GM18505 (cell line): ENCODE measurements at regions not wholly inside any gene's neighbourhood (a gene's known extent, or its start where the extent isn't known, plus 50 kb on each side); places are given as distances from the start of the nearest gene placed in this dataset.

Experiments used
- ATAC-seq: cut with Tn5 transposase; IDR thresholded peaks from one replicate; pipeline ENCODE4 v1.9.1; 2021; ENCODE audit not compliant: unreplicated experiment
- POLR2A ChIP-seq: IDR thresholded peaks from 4 replicates; pipeline ENCODE4 v1.6.1; 2011; ENCODE audit warnings: borderline replicate concordance; ENCODE audit not compliant: insufficient read depth, insufficient read length; ENCODE audit errors: extremely low read depth

DNA sequence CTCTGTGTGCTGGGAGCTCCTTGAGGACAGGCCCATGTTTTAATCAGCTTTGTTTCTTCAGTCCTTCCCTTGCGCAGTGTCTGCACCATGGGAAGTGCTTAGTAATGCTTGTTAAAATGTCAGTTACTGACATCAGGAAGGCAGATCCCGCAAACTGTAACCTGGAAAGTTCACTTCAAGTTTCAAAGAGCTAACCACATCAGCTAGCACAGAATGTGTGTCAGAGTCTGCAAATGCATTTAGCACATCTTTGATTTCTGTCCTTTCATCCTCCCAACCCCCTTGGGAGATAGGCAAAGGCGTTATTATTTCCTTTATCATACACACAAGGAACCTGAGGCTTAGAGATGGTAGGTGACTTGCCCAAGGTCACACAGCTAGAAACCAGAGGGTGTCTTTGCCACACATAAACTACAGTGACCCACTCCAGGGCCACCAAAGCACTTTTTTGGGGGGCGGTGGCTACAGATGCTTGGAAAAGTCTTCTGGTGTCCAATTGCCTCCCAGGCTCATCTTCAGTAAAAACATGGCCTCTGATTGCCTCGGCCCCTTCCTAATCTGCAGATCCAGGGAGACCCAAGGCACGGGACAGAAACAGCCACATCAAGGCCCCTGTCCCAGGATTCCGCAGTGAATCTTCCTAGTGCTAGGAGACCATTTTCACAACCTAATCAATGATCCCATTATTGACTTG, 116.2 kb upstream of the GPR26 start:
- ATAC-seq = no peak
- TF ChIP-seq POLR2A = no peak

DNA sequence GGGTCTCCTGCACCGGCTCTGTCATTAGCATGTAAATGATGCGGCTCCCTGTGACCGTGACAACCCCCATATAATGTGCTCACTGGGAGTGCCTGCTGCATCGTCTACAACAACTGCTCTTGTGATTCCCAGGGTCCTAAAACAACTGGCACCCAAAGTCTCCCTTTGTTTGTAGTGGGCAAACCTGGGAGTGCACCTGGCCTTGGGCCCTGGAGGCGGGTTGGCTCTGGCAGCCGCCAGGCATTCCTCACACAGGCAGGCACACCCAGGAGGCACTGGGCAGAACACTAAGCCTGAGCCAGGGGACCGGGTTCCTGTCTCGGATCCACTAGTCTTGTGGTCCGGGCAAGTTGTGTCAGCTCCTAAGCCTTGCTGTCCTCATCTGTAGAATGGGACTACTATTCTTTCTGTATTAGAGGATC, 115.5 kb upstream of the GPR26 start:
- ATAC-seq = no peak
- no peak for TF ChIP-seq POLR2A

DNA sequence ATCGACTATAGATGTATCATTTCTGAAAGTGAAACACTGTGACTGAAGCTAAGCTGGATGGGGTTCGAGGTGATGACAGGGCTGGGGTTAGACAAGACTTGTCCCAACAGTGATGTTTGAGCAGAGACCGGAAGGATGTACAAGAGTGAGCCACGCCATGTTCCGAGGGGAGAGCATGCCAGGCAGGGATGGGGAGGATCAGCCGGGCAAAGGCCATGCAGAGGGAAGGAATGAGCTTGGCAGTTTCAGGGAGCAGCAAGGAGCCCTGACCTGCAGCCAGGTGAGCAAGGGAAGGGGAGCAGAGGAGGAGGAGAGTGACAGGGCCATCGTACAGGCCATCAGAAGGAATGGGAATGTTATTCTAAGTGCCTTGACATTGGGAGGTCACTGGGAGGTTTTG, 114.9 kb upstream of the GPR26 start:
- ATAC-seq = no peak
- no peak for TF ChIP-seq POLR2A

DNA sequence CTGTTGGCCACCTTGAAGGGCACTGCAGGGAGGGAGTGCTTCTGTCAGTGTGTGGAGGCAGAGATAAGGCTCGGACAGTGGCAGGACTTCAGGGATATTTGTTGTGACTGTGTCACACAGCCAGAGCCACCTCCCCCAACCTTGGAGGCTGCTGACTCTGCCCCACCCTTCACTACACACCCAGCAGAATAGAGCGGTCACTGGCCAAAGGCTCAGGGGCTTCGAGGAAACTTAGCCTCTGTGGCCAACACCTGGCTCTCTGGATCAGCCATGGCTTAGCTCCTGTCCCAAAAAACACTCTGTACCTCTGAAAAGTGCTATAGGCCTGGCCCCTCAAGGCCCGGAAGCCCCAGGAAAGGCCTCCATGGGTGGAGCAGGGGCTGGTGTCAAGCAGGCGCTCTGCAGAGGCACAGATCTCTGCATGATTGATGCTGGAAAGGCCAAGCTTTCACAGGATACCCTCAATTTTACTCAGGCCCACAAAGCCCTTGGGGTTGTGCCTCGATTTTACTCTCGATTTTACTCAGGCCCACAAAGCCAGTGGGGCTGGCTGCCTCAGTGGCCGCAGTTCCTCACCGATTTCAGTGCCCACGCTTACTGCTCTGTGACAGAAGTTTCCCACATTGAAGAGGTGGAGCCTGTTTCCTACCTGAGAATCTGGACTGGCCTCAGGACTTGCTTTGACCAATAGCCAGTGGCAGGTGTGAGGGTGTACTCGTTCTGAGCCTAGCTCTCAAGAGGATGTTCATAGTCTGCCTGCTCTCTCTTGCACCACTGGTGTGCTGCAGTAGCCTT, 113.2 kb upstream of the GPR26 start:
- no peak for TF ChIP-seq POLR2A
- no peak for ATAC-seq

DNA sequence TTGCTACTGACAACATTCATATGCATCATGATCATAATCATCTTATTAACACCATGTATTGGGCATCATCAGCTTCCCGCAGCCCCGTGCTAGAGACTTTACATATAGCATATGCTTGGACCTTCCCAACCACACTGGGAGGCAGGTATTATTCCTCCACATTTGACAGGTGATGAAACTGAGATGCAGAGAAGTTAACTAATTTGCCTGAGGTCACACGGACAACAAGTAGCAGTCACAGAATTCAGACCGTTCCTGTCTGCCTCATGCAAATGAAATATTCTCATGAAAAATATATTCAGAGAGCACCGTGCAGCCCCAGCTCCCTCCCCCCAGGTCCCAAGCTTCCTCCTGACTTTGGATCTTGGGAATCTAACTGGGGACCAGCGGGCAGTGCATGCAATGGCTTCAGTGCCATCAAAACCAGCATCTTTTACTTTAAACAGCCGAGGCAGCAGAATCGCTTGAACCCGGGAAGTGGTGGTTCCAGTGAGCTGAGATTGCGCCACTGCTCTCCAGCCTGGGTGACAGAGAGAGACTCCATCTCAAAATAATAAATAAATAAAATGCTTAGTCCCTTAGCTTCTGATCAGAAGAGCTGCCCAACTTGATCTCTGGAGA, 112.2 kb upstream of the GPR26 start:
- no peak for ATAC-seq
- no peak for TF ChIP-seq POLR2A

DNA sequence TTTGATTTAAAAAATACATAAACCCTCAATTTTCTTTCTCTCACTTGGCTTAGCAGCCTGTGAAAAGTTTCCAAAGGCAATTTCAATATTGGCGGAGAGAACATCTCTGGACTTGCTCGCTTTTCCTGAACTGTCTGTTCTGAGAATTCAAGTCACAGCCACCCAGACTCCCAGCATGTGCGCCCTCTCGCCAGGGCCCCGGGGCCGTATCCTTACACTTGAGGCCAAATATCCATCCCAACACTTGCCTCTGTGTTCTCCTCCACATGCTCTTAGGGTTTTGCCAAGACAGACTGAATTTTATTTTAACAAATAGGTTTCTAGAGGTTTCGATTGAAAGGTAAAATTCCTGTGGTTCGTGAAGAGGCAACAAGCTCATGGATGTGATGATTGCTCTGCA, 111.5 kb upstream of the GPR26 start:
- no peak for ATAC-seq
- no peak for TF ChIP-seq POLR2A

DNA sequence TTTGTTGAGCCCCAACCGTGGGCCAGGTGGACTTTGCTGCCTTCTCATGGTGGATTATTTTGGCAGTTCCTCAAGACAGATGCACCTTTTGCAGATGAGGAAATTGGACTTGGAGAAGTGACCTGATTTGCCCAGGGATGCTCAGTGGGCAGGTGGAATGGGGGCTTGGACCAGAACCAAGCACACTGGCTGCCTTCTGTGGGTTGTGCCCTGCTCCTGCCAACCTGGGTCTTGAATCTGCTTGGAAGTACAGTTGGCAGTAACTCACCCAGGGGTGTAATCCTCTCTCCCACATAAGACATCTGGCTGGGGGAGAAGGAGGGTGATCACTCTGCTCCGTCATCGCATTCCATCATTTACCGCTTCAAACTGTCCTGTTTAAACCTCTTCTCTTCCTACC, 110.5 kb upstream of the GPR26 start:
- no peak for TF ChIP-seq POLR2A
- ATAC-seq = no peak

DNA sequence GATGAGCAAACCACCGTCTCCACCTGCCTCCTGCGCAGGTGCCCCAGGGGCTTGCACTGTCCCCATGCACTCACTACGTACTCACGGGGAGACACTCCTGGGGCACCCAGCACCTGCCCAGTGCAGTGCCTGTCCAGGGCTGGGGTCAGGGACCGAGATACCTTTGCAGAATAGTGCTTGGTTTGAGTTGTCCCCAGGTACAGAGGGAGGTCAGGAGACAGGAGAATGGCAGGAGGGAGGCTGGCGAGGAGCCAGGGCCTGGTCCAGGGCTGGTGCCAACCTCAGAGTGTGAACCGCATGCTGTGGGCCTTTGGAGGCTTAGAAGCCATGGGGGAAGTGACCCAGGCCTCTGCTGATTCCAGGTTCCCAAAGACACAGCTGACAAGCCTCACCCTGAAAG, 110.1 kb upstream of the GPR26 start:
- no peak for ATAC-seq

DNA sequence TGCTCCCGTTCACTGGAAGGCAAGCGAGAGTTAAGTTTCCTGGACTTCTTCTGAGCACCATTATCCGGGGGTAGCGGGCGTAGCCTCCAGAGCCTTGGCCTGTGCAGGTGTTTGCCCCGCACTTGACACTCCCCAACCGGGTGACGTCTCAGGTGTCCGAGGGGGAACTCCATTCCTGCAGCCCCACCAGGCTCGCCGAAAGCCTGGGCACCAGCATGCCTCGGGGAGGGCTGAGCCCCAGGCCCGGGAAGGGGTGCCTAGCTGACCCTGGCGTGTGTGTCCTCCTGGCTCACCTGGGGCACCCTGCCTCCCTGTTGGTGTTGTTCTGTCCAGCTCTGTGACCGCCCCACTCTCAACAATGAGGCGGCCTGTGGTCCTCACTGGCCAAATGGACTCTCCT, 109.4 kb upstream of the GPR26 start:
- ATAC-seq = no peak
- no peak for TF ChIP-seq POLR2A

More for the DNA sequence above, 110.1 kb upstream of the GPR26 start:
- no peak for TF ChIP-seq POLR2A

DNA sequence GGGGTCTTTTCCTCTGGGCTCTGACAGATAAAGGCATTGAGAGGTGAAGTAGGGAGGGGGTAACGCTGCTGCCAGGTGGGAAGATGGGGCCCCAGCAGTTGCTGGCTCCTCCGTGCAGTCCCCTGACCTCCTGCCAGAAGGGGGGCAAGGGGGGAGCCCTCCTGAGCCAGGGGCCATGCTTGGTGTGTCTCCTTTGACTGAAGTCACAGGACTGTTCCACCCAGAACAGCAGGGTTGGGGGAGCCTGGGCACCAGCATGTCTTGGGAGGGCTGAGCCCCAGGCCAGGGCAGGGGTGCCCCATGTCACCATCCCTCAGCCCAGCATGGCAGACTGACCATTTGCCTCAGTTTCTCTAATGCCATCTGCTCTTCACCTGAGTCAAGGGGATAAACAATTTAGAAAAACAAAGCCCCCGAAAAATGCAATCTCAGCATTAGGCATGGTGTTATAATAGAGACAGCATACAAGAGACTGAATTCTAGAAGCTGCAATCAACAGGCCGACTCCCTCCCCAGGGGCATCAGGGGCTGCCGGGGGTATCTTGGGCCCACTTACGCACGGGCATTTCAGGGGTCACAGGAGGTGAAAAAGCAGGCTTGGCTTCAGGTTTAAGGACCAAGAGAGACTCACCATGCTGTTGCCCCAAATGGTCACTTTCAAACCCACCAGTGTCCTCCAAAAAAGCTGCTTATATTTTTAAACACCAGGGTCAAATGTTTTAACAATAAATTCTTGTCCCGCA, 108.6 kb upstream of the GPR26 start:
- TF ChIP-seq POLR2A = no peak
- no peak for ATAC-seq

DNA sequence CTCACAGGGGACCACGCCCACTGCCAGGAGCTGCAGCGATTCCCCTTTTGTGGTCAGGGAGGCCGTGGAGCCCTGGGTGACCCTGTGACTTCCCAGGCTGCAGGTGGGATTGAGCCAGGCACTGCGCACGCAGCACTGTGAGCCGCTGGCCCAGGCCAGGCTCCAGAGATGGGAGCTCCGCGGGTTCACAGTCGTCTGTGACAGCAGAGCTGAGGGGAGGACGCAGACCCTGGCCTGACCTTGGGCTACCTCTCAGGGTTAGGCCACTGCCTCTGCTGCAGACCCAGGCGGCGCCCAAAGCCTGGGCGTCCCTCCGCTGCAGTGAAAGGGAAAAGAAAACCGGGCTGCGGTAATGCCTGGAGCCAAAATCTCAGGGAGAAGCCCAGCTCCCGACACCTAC, 107.5 kb upstream of the GPR26 start:
- no peak for TF ChIP-seq POLR2A
- no peak for ATAC-seq

DNA sequence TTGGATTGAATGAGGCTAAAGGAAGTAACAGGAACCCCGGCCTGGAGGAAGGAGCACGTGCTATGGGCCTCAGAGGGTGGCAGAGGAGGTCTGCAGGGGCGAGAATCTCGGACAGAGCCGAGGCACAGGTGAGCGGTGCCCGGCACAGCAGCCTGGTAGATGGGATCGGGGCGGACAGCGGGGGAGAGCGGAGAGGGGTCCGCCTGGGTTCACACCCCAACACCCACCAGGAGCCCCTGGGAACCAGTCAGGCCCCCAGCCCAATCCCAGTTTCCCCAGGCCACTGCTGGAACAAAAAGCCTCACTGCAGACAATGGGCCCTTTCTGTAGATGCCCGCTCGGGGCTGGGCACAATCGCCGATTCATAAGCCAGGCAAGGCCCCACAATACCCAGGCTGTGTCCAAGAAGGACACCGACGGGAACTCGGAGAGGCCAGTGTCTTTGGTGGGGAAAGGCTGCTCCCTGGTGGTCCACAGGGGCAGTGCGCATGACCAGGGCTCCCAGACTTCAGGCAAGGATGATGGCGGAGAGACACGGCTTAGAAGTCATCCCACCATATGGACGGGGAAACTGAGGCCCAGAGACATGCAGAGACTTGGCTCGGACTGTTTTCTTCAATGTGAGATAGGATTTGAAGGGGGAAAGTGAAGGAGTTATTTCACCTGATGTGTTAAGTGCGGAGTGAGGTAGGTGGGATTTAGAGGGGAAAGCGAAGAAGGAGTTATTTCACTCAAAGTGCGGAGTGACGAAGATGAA, 106.9 kb upstream of the GPR26 start:
- peak; percentile 56 for ATAC-seq
- no peak for TF ChIP-seq POLR2A

DNA sequence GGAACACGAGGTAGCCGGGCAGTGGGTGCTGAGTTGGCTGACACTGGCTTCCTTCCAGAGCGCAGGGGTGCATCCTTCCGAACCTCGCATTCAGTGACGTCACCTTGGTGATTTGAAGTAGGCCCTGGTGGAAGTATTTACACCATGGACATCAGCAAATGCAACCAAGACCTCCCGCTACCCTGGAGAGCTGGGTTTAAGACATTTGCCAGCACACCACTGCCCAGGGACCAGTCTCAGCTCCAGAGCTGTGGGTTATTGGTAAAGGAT, 106.4 kb upstream of the GPR26 start:
- no peak for ATAC-seq
- no peak for TF ChIP-seq POLR2A
